Stimulated activated CD8-positive, alpha-beta memory T cell treated with anti-CD3 and anti-CD28 coated beads, Interleukin-12 subunit alpha, Interleukin-12 subunit beta, amount 100 ng/mL, for 24 hours (primary cell): ENCODE measurements at regions not wholly inside any gene's neighbourhood (a gene's known extent, or its start where the extent isn't known, plus 50 kb on each side); places are given as distances from the start of the nearest gene placed in this dataset.

Source experiments
- DNase-seq: peaks from one replicate; pipeline ENCODE4 v3.0.0-alpha.2; 2020; ENCODE audit errors: extremely low read depth

- no peak for DNase-seq
Observed at GRCh38 chr7:32428546-32428945, 61.6 kb downstream of the LSM5 start.

- peak; percentile 31 for DNase-seq
Observed at GRCh38 chr7:32427769-32428291, 62.4 kb downstream of the LSM5 start.

GRCh38 chr7:32416846-32417245, 73.3 kb downstream of the LSM5 start:
- no peak for DNase-seq

- no peak for DNase-seq
Observed at GRCh38 chr7:32415936-32416335, 74.2 kb downstream of the LSM5 start.

GRCh38 chr7:32415519-32415918, 74.7 kb downstream of the LSM5 start:
- DNase-seq, result no peak

- no peak for DNase-seq
Observed at GRCh38 chr7:32412471-32412870, 77.7 kb downstream of the LSM5 start.

- DNase-seq, result no peak
Observed at GRCh38 chr7:32410545-32410944, 79.6 kb downstream of the LSM5 start.

- no peak for DNase-seq
Observed at GRCh38 chr7:32406386-32406785, 83.8 kb downstream of the LSM5 start.

- DNase-seq, result no peak
Observed at GRCh38 chr7:32403463-32404229, 86.5 kb downstream of the LSM5 start.

GRCh38 chr7:32400676-32401075, 89.5 kb downstream of the LSM5 start:
- no peak for DNase-seq

GRCh38 chr7:32399311-32399710, 90.9 kb downstream of the LSM5 start:
- no peak for DNase-seq

- no peak for DNase-seq
Observed at GRCh38 chr7:32395168-32395567, 95.0 kb downstream of the LSM5 start.

- DNase-seq, result no peak
Observed at GRCh38 chr7:32393861-32394260, 96.3 kb downstream of the LSM5 start.

- DNase-seq, result no peak
Observed at GRCh38 chr7:32390210-32390609, 100.0 kb downstream of the LSM5 start.

- DNase-seq, result no peak
Observed at GRCh38 chr7:32385316-32385956, 104.7 kb downstream of the LSM5 start.

GRCh38 chr7:32381024-32381601, 109.1 kb downstream of the LSM5 start:
- no peak for DNase-seq

- DNase-seq, result no peak
Observed at GRCh38 chr7:32379510-32380112, 110.6 kb downstream of the LSM5 start.

- no peak for DNase-seq
Observed at GRCh38 chr7:32378988-32379387, 111.2 kb downstream of the LSM5 start.

GRCh38 chr7:32364581-32364980, 125.6 kb downstream of the LSM5 start:
- no peak for DNase-seq

GRCh38 chr7:32360127-32360526, 130.1 kb downstream of the LSM5 start:
- DNase-seq, result no peak

GRCh38 chr7:32357535-32358277, 132.5 kb downstream of the LSM5 start:
- no peak for DNase-seq
